Esophagus squamous epithelium (tissue), 4 donors: ENCODE measurements at regions not wholly inside any gene's neighbourhood (a gene's known extent, or its start where the extent isn't known, plus 50 kb on each side); places are given as distances from the start of the nearest gene placed in this dataset.

Source experiments
- CTCF ChIP-seq, 6 experiments: fragments of 450-650 bp in 4 of 6; fragments of 200-600 bp in 2 of 6; sonication (generic) in 2 of 6; IDR thresholded peaks; one replicate each; pipeline ENCODE4 v1.5.1; 2016 to 2019; ENCODE audit warnings: antibody characterized with exemption in 6 of 6, mild to moderate bottlenecking in 4 of 6, moderate library complexity in 4 of 6
- POLR2A ChIP-seq, 4 donors: fragments of 450-650 bp; IDR thresholded peaks; one replicate each; pipeline ENCODE4 v1.6.1; 2017; ENCODE audit warnings: antibody characterized with exemption in 4 of 4, mild to moderate bottlenecking in 4 of 4, moderate library complexity in 3 of 4

- TF ChIP-seq POLR2A (IDR thresholded peaks at IDR 0.05) (no peak), CTCF (IDR thresholded peaks at IDR 0.05) (no peak)
These were observed 112.6 kb downstream of the FBXO8 start for GRCh38 chr4:174170906-174171305.
